GM12878 (cell line): ENCODE measurements at regions not wholly inside any gene's neighbourhood (a gene's known extent, or its start where the extent isn't known, plus 50 kb on each side); places are given as distances from the start of the nearest gene placed in this dataset.

Experiments used
- ATAC-seq: fragments of 200-7000 bp; cut with Tn5 transposase; 3 replicates; pipeline ENCODE4 v1.9.1; 2020; ENCODE audit warnings: mild to moderate bottlenecking, moderate library complexity
- BruUV-seq: library from RNA; stranded (reverse); fragments of 400-500 nt; replicated peaks from 2 replicates; lab custom pipeline; 2021; lab: Mats Ljungman, UMichigan
- CTCF ChIA-PET: fragments of 300-600 bp; sonication (Branson Sonifier 250); formaldehyde crosslinking; extraction: SDS; loops from one replicate; lab custom pipeline; 2021; ENCODE audit warnings: inconsistent platforms; lab: Yijun Ruan, JAX
- POLR2A ChIA-PET: fragments of 350-600 bp; formaldehyde crosslinking; extraction: SDS; loops from one replicate; lab custom pipeline; 2021; ENCODE audit warnings: inconsistent platforms; lab: Charles Lee
- RAD21 ChIA-PET: fragments of 300-600 bp; sonication (Branson Sonifier 250); formaldehyde crosslinking; loops from one replicate; lab custom pipeline; 2023; ENCODE audit warnings: antibody characterized with exemption; ENCODE audit not compliant: unreplicated experiment; lab: Charles Lee
- SMC1A ChIA-PET: fragments of 300-600 bp; sonication (Branson Sonifier 250); formaldehyde crosslinking; loops from one replicate; lab custom pipeline; 2023; ENCODE audit not compliant: unreplicated experiment, uncharacterized antibody; lab: Charles Lee
- DNase-seq: peaks from one replicate; pipeline ENCODE4 v3.0.0-alpha.2; 2011; ENCODE audit warnings: low read depth, low spot score
- FAIRE-seq: peaks from 3 replicates; lab custom pipeline; 2011; peaks lifted over from hg19 to GRCh38; lab: Jason Lieb, UNC
- H2AFZ ChIP-seq: 2 replicates; pipeline ENCODE4 v1.6.0; 2011; ENCODE audit warnings: low read depth, low read length, control low read depth; ENCODE audit not compliant: control insufficient read depth
- H3K27ac ChIP-seq: 2 replicates; pipeline ENCODE4 v1.5.1; 2011; ENCODE audit warnings: control low read depth; ENCODE audit not compliant: control insufficient read depth, insufficient read depth
- H3K27me3 ChIP-seq, 2 experiments: replicated peaks in 1 of 2; 2 replicates each; pipeline versions ENCODE4 v1.6.0 to v1.6.1; 2011; ENCODE audit warnings: low read length in 1 of 2; ENCODE audit not compliant: control insufficient read depth in 2 of 2, insufficient read depth in 2 of 2
- H3K36me3 ChIP-seq, 2 experiments: 2 replicates each; pipeline ENCODE4 v1.5.1; 2011; ENCODE audit warnings: low read length in 1 of 2; ENCODE audit not compliant: control insufficient read depth in 2 of 2, insufficient read depth in 2 of 2
- H3K4me1 ChIP-seq: 2 replicates; pipeline ENCODE4 v1.6.1; 2011; ENCODE audit warnings: mild to moderate bottlenecking, low read length, moderate library complexity, mixed read lengths; ENCODE audit not compliant: control insufficient read depth, insufficient read depth
- H3K4me2 ChIP-seq: 2 replicates; pipeline ENCODE4 v1.6.0; 2011; ENCODE audit warnings: control low read depth; ENCODE audit not compliant: control insufficient read depth, insufficient read depth
- H3K4me3 ChIP-seq: fragments of 200-600 bp; sonication (generic); 2 replicates; pipeline ENCODE4 v1.5.1; 2016
- H3K79me2 ChIP-seq: 2 replicates; pipeline ENCODE4 v1.6.0; 2011; ENCODE audit warnings: low read length; ENCODE audit not compliant: control insufficient read depth, insufficient read depth
- H3K9ac ChIP-seq: 2 replicates; pipeline ENCODE4 v1.8.0; 2011; ENCODE audit warnings: low read length, control low read depth, mixed read lengths; ENCODE audit not compliant: control insufficient read depth, insufficient read depth
- H3K9me3 ChIP-seq: replicated peaks from 3 replicates; pipeline ENCODE4 v1.5.1; 2011; ENCODE audit warnings: mild to moderate bottlenecking, low read length; ENCODE audit not compliant: control insufficient read depth, insufficient read depth
- H4K20me1 ChIP-seq: 2 replicates; pipeline ENCODE4 v1.6.0; 2011; ENCODE audit not compliant: control insufficient read depth, insufficient read depth
- CHD4 ChIP-seq: fragments of 200-600 bp; sonication (generic); IDR thresholded peaks from 2 replicates; pipeline ENCODE4 v1.6.1; 2016; ENCODE audit warnings: mild to moderate bottlenecking
- MYC ChIP-seq: IDR thresholded peaks from 2 replicates; pipeline ENCODE4 v1.6.1; 2011; ENCODE audit warnings: mild to moderate bottlenecking, low read length, moderate library complexity, inconsistent platforms; ENCODE audit not compliant: insufficient read depth, insufficient replicate concordance, insufficient read length, severe bottlenecking
- POLR2A ChIP-seq: IDR thresholded peaks from 2 replicates; pipeline ENCODE4 v1.6.1; 2011; ENCODE audit warnings: low read depth, mild to moderate bottlenecking, low read length
- SMAD5 ChIP-seq: IDR thresholded peaks from 2 replicates; pipeline ENCODE4 v1.6.1; 2016; ENCODE audit warnings: antibody characterized with exemption, low read depth
- WGBS: methylation state at CpG from one replicate; pipeline ENCODE4 v1.1.6; 2016; ENCODE audit warnings: low lambda C conversion rate; ENCODE audit not compliant: insufficient replicate concordance, insufficient coverage; ENCODE audit errors: missing lambda C conversion rate; 5-methylcytosine and 5-hydroxymethylcytosine counted together
- in situ Hi-C: fragments of 300-500 bp; cut with MboI; formaldehyde crosslinking; loops from 9 replicates; pipeline ENCODE4 v1.14.3; 2018; ENCODE audit warnings: mixed read lengths
- intact Hi-C: fragments of 100-400 bp; cut with micrococcal nuclease; formaldehyde crosslinking; loops from one replicate; pipeline ENCODE4 v1.14.2; 2022; ENCODE audit not compliant: unreplicated experiment
- TF ChIP-seq, protein P1 (sequence below): fragments of 450-650 bp; formaldehyde crosslinking; IDR thresholded peaks from 2 replicates; pipeline ENCODE4 v1.4.0; 2020; ENCODE audit warnings: mild to moderate bottlenecking, moderate library complexity

DNA sequence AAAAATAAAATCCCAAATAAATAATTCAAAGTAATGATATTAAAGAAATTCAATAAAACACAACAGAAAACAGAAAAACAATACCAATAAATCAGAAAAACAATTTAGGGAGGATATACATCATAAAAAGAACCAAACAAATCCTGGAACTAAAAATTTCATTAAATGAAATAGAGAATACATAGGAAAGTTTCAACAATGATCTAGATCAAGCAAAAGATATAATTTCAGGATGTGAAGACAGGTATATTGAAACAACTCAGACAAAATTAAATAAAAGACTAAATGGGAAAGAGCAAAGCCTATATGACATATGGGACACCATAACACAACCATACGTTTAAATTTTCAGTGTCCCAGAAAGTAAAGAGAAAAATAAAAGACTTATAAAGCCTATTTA is 85.1 kb upstream of the GHR start:
- BruUV-seq = no TSS peak
- intact Hi-C loops = no loop called here
- Histone ChIP-seq H3K36me3 (no peaks in the 10 kb centered on the region), H3K4me1 (no peaks in the 10 kb centered on the region), H2AFZ (no peak overlapping the region), H3K9ac (no peak overlapping the region), H3K4me3 (no peak overlapping the region), H4K20me1 (no peaks in the 10 kb centered on the region), H3K27me3 (no peaks in the 10 kb centered on the region), H3K9me3 (no peaks in the 10 kb centered on the region; the same call in 1 of the 3 replicates), H3K4me2 (no peak overlapping the region)
- FAIRE-seq (no peak), ATAC-seq (no peak)
- ChIA-PET RAD21 (no interaction called here), CTCF (no interaction called here), SMC1A (no interaction called here)
- WGBS = 0% methylated on average over 1 of the region's 1 CpG
- TF ChIP-seq SMAD5 (no peak), CHD4 (no peak), MYC (no peak), POLR2A (no peak)
- TF ChIP-seq, protein P1, sequence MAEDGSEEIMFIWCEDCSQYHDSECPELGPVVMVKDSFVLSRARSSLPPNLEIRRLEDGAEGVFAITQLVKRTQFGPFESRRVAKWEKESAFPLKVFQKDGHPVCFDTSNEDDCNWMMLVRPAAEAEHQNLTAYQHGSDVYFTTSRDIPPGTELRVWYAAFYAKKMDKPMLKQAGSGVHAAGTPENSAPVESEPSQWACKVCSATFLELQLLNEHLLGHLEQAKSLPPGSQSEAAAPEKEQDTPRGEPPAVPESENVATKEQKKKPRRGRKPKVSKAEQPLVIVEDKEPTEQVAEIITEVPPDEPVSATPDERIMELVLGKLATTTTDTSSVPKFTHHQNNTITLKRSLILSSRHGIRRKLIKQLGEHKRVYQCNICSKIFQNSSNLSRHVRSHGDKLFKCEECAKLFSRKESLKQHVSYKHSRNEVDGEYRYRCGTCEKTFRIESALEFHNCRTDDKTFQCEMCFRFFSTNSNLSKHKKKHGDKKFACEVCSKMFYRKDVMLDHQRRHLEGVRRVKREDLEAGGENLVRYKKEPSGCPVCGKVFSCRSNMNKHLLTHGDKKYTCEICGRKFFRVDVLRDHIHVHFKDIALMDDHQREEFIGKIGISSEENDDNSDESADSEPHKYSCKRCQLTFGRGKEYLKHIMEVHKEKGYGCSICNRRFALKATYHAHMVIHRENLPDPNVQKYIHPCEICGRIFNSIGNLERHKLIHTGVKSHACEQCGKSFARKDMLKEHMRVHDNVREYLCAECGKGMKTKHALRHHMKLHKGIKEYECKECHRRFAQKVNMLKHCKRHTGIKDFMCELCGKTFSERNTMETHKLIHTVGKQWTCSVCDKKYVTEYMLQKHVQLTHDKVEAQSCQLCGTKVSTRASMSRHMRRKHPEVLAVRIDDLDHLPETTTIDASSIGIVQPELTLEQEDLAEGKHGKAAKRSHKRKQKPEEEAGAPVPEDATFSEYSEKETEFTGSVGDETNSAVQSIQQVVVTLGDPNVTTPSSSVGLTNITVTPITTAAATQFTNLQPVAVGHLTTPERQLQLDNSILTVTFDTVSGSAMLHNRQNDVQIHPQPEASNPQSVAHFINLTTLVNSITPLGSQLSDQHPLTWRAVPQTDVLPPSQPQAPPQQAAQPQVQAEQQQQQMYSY (CRISPR knock-in tag) = no peak
- TF ChIP-seq, all 136 proteins: peak for 0
- H3K27ac ChIP-seq = no peak overlapping the region
- no peaks in the 10 kb centered on the region for H3K79me2 ChIP-seq
- in situ Hi-C loops = no loop called here
- no peak for DNase-seq
- POLR2A ChIA-PET = no interaction called here
